ENCODE measurements at regions not wholly inside any gene's neighbourhood (a gene's known extent, or its start where the extent isn't known, plus 50 kb on each side); places are given as distances from the start of the nearest gene placed in this dataset.
"Not testable (repeated sequence)": the region's sequence is repeated elsewhere in the genome, so short reads cannot be mapped to it uniquely, and the experiment has no call there.

DNA sequence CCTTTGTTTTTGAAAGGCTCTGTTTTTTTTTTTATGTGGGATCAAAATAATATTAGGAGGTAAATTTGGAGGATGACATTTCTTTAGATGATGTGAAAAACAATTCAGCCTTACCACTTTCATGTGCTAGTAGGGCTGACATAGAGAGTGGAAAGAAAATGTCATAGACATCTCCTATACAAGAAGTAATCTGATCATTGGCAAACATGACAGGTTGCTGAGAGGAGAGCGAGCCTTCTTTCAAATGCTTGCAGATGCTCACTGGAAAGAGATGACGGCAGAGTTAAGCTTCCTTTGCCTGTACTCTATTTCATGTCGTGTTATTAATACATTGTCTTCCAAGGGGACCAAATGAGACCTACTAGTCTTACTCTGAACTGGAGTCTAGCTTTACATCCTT is 160.1 kb upstream of the DAP start:
- DNase-seq: no peak

DNA sequence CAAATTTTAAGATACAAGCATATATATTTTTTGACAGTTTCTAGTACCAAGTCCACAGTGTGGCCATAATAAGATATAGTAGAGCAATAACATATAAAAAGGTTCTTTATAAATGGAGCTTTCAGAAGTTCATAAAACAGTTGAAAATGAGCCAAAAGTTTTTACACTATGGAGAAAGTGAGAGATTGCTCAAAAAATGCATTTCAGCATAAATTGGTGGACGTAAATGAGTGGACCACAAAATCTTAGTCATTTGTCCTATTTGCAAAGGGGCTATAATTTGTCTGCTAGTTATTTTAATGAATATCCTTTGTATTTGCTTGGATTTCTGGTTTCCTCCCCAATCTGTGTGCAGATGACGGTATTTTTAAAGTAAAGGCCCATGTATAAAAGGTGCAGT is 159.4 kb upstream of the DAP start:
- DNase-seq: no peak

DNA sequence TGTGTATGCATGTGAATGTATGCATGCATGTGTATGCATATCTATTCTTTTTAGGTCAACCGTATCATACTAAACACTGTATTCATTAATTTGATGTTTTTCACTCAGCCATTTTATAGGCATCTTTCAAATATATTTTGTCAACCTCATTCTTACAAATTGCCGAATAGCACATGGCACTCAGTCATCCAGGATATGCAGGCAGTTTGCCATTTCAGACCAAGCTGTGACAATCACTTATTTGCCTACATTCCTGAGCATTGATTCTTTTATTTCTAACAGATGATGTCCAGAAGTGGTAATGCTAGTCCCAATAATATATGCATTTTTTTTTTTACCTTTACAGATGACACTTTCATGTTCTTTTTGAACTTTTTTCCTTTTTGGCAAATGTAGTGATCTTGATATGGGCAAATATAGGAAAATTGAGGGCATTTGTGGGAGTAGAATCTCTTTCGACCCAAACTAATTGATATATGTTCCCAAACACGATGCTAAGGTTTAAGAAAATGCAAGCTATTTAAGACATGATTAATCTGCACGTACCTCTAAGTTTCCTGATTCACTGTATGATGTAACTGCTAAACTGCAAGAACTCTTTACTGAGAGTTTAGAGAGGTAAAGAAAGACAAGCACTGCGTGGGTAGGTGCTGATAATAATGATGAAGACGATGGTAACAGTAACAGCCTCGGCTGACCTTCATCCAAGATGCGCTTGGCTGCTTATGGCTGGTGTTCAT is 153.9 kb upstream of the DAP start:
- DNase-seq: no peak

- DNase-seq: no peak
Measured at GRCh38 chr5:10913841-10914240, 152.8 kb upstream of the DAP start.

DNA sequence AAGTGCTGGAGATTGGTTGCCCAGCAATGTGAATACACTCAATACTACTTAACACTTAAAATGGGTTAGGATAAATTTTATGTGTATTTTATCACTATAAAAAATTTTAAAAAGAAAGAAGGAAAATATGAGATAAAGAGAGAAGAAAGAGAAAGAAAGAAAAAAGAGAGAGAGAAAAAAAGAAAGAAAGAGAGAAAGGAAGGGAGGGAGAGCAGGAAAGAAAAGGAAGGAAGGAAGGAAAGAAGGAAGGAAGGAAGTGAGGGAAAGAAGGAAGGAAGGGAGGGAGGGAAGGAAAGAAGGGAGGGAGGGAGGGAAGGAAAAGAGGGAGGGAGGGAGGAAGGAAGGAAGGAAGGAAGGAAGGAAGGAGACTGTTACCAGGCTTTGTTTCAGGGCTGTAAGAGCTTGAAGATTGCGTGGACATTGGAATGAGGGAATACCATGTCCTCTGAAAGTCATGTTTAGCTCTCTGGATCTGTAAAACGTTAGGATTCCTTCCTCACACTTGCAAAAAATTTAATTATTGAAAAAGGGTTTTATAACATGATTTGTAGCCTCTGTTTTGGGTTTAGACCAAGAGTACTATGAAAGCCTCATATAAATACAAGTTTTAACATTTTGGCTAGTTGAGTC is 152.3 kb upstream of the DAP start:
- no peak for DNase-seq

DNA sequence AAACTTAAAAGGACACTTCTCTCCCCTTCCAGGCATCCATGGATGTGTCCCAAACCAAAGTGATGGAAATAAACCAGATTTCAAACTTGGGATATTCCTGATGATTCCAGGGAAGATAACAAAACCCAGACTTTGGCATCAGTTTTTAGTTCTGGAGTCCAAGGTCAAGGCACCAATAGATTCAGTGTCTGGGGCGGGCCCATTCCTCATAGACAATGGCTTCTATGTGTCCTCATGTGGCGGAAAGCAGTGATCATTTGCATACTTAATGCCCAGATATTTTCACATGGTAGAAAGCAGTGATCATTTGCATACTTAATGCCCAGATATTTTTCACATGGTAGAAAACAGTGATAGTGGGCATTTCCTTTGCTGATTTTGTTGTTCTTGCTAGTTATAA is 151.4 kb upstream of the DAP start:
- no peak for DNase-seq

GRCh38 chr5:10910261-10910660 is 149.2 kb upstream of the DAP start:
- no peak for DNase-seq

GRCh38 chr5:10904862-10905432 is 143.9 kb upstream of the DAP start:
- no peak for DNase-seq

DNA sequence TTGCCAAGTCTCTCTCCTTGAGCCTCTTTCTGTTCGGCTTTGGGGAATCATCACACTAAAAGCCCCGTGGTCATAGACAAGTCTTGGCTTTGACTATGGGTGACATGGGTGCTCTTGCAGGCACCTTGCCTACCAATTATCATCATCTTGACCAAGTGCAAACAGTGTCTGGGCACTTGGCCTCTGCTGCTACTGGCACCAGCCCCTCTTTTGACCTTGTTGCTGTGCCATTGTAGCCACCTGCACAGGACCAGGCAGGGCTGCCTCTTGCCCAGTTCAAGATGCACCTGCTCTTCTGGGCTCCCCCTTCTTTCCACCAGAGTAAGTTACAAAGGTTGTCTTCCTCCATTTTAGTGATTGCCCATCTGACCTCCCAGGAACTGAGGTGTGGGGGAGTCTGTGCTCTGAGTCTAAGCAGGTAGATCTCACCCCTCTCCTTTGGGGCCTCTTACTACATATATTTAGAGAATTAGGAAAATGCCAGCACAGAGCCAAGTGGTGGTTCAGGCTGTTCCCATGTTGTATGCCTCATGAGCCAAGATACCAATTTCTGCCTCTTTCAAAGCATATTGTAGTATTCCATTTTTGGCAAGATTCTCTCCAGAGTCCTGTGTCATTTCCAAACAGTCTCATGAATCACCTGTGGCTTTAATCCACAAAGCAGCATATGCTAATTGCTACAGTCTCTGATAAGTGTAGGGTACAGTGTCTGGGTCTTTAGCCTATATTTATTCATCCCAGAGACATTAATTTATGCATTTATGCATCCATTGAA is 142.9 kb upstream of the DAP start:
- no peak for DNase-seq

DNA sequence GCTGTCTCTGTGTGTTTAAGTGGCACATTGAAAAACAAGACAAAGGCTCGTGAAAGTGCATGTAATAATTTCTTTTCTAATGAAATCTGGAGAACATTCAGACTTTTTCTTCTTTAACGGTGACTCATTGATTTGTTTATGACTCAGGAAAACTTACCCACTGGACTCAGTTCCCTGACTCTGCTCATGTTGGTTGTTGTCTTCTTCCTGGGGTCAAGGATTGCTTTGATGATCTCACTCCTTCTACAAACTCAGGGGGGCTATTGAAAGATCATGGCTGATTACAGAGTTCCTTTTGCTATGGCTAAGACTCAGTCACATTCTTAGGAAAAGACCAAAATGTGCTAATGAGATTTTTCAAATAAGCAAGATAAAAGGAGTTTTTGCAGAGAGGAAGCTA is 141.1 kb upstream of the DAP start:
- DNase-seq: no peak

DNA sequence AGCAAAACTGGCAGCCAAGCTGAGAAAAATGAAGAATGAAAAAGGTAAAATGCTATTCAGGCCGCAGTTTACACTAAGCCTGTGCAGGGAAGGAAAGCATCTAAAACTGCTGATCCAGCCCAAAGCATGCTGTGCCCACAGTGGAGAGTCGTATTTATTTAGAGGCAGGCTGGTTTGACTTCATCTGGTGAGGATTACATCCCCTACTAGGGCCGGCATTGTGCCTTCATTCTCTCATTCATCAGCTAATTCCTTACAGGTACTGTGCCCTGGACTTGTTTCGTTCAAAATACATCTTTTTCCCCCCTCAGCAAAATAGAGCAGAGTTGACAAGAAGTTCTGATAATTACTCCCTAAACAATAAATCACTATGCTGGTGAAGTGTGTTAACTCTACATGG is 137.5 kb upstream of the DAP start:
- no peak for DNase-seq

DNA sequence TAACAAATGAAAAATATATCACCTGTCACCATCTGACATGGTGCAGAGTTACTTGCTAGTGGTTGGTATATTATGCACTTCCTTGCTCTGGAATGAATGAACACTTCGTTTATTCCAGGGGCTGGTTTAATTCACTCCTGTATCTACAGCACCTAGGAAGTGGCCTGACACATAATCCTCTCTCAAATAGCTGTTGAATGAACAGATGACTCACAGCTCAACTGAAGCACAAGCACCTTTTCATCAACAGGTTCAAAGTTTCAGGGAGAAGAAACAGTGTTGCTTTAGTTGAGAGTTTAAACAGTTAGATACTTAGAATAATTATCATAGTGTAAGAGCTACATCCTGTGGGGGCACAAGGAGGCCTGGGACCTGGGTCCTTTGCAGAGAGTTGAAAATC is 135.0 kb upstream of the DAP start:
- no peak for DNase-seq

- no peak for DNase-seq
Measured at GRCh38 chr5:10894445-10895054, 133.5 kb upstream of the DAP start.

DNA sequence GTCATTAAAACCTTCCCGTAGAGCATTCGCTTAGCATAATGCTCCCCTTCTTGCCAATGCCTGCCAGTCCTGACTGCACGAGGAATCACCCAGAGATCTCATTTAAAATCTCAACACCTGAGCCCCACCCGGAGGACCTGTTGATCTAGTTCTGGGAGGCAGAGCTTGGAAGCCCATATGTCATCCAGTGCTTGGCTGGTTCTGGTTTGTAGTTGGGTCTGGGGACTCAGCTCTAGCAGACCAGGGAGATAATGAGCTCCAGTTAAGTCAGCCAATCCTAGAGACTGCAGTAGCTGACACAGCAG is 131.8 kb upstream of the DAP start:
- DNase-seq: no peak

DNA sequence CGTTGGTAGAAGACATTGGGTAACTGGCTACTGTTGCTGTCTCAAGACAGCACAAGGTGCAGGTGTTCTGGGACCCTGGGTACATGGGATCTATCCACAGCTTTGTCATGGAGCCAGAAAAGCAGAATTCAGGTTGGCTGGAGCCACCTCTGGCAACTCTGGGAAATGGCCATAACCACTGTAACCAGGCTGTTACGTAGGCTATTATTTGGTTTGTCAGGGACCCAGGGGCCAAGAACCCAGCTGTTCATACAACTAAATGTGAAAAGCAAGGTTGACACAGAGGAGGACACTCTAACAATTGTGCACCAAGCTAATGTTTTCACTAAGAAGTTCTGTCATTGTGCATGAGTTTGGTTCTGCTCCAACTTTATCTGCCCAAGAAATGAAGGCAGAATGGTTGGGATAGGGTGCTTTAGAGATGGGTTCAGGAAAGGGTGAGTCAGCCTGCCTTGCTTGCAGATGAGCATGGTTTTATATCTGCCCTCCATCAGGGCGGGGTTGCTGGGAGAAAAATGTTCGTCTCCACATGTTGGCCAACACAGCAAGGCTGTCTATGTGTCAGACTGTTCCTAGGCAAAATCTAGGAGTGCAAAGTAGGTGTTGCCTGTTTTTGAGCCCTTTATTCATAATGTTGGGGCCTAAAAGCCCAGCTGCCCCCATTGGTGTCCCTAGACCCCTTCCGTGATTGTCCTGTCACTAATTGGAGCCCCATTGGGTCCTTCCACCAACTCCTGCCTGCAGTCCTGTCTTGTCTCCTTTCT is 131.3 kb upstream of the DAP start:
- DNase-seq: no peak

DNA sequence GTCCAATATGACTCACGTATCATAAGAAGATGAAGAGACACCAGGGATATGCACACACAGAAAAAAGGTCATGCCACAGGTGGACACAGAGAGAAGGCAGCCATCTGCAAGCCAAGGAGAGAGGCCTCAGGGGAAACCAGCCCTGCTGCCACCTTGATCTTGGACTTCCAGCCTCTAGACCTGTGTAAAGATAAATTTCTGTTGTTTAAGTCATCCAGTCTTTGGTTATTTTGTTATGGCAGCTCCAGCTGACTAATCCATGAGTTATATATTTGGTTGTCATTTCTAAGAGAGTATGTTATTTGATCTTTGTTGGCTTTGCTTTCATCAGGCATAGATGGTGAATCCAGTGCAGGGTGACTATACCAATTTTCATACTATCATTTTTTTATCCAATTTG is 130.2 kb upstream of the DAP start:
- DNase-seq: no peak

DNA sequence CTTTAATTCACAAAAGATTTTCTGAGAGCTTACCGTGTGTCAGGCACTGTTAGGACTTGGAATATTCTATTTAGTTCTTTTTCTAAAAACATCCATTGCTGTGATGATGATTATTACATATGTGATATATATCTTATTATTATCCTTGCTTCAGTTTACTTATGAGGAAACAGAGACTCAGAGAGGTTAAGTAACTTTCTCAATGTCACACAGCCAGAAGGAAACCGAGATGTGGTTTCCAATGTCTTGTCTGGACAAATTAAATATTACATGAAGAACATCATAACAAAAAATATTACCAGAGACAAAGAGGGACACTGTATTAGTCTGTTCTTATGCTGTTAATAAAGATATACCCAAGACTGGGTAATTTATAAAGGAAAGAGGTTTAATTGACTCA is 125.5 kb upstream of the DAP start:
- no peak for DNase-seq

DNA sequence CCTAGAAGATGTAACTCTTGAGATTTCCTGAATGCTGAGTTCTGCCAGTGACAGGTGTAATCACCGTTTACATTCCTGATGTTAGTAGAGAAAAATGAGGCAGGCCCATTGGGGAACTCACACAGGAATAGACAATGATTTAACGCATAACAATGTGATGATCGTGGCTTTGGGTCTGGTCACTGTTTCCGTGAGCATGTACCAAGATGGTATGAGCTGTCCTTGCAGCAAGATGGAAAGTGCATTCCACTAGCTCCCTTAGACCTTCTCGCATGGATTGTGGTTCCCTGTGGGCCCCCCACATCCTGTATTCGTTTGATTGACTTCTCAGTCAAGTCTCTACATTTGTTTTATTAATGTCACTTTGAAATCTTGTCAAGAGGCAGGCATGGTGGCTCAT is 124.0 kb upstream of the DAP start:
- no peak for DNase-seq

DNA sequence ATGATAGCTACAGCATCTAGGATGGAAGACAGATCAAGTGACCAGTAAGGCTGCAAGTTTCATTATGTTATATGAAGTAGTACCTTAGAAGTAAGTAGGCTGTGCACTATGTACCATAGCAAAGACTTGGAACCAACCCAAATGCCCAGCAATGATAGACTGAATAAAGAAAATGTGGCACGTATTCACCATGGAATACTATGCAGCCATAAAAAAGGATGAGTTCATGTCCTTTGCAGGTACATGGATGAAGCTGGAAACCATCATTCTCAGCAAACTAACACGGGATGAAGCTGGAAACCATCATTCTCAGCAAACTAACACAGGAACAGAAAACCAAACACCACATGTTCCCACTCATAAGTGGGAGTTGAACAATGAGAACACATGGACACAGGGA is 122.9 kb upstream of the DAP start:
- not testable (repeated sequence) for DNase-seq

- DNase-seq: no peak
Measured at GRCh38 chr5:10880934-10881333, 119.9 kb upstream of the DAP start.

DNA sequence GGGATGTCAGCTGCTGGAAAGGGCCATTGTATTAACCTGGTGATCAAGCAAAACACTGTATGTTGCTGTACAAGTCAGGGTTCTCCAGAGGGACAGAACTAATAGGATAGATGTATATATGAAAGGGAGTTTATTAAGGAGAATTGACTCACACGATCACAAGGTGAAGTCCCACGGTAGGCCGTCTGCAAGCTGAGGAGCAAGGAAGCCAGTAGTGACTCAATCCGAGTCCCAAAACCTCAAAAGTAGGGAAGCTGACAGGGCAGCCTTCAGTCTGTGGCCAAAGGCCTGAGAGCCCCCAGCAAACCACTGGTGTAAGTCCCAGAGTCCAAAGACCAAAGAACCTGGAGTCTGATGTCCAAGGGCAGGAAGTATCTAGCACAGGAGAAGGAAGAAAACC is 116.0 kb upstream of the DAP start:
- DNase-seq: not testable (repeated sequence)

- no peak for DNase-seq
Measured at GRCh38 chr5:10876006-10876744, 115.1 kb upstream of the DAP start.
